NCI-H748 (cell line): ENCODE measurements at regions not wholly inside any gene's neighbourhood (a gene's known extent, or its start where the extent isn't known, plus 50 kb on each side); places are given as distances from the start of the nearest gene placed in this dataset.

ENCODE experiments used
- DNase-seq: peaks from one replicate; lab custom pipeline; 2025; ENCODE audit not compliant: unreplicated experiment; lab: John Stamatoyannopoulos, UW

GRCh38 chr13:22696433-22696832, 484.3 kb upstream of the SGCG start:
- no peak for DNase-seq

- DNase-seq = no peak
Observed at GRCh38 chr13:22698467-22698866, 482.3 kb upstream of the SGCG start.

GRCh38 chr13:22700246-22700887, 480.4 kb upstream of the SGCG start:
- peak; percentile 89 for DNase-seq

- DNase-seq = peak; percentile 76
Observed at GRCh38 chr13:22703601-22704209, 477.1 kb upstream of the SGCG start.

GRCh38 chr13:22707946-22708345, 472.8 kb upstream of the SGCG start:
- DNase-seq = no peak

GRCh38 chr13:22717036-22717435, 463.7 kb upstream of the SGCG start:
- no peak for DNase-seq

- DNase-seq = peak; percentile 26
Observed at GRCh38 chr13:22726726-22727125, 454.1 kb upstream of the SGCG start.

GRCh38 chr13:22735011-22735995, 445.5 kb upstream of the SGCG start:
- no peak for DNase-seq

- DNase-seq = no peak
Observed at GRCh38 chr13:22736084-22736767, 444.6 kb upstream of the SGCG start.

GRCh38 chr13:22736768-22737092, 444.0 kb upstream of the SGCG start:
- no peak for DNase-seq

GRCh38 chr13:22738357-22738756, 442.4 kb upstream of the SGCG start:
- no peak for DNase-seq

GRCh38 chr13:22740264-22740663, 440.5 kb upstream of the SGCG start:
- peak; percentile 68 for DNase-seq

- no peak for DNase-seq
Observed at GRCh38 chr13:22744688-22745452, 435.9 kb upstream of the SGCG start.

GRCh38 chr13:22748866-22749577, 431.8 kb upstream of the SGCG start:
- DNase-seq = no peak

GRCh38 chr13:22749626-22750025, 431.2 kb upstream of the SGCG start:
- no peak for DNase-seq

- DNase-seq = peak; percentile 47
Observed at GRCh38 chr13:22757530-22758120, 423.2 kb upstream of the SGCG start.

- DNase-seq = no peak
Observed at GRCh38 chr13:22758245-22758644, 422.5 kb upstream of the SGCG start.

- no peak for DNase-seq
Observed at GRCh38 chr13:22761709-22762108, 419.1 kb upstream of the SGCG start.

- DNase-seq = no peak
Observed at GRCh38 chr13:22765547-22765946, 415.2 kb upstream of the SGCG start.

- no peak for DNase-seq
Observed at GRCh38 chr13:22770891-22771290, 409.9 kb upstream of the SGCG start.
